ENCODE measurements at regions not wholly inside any gene's neighbourhood (a gene's known extent, or its start where the extent isn't known, plus 50 kb on each side); places are given as distances from the start of the nearest gene placed in this dataset.

DNA sequence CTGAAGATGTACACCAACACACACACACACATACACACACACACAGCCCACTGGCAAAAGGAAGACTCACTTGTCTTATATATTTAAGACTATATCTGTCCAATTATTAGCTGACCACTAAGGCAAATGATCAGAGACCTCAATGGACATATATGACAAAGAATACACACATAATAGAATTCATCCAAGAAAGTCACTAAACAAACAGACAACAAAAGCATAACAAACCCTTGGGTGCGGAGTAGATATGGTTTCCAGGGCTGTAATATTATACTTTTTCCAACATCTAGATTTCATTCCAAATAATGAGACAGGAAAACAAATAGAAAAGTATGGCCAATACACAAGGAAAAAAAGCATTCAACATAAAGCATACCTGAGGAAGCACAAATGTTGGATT is 72.3 kb upstream of the PRICKLE2 start:
- Histone ChIP-seq H2AFZ (ENCODE audit: insufficient read depth, low read depth, low read length, poor library complexity, severe bottlenecking) (no peak overlapping the region), H3K27ac (ENCODE audit: low read depth in 1 of 2, low read length in 2 of 2) (no peak overlapping the region), H3K9me3 (replicated peaks in 1 of 2; ENCODE audit: control insufficient read depth in 1 of 2, insufficient read depth in 1 of 2, low read length in 2 of 2) (peaks cover 0 to 7% of the 10 kb centered on the region in 2 donors), H3K27me3 (ENCODE audit: control insufficient read depth in 2 of 2, insufficient read depth in 2 of 2, low read length in 2 of 2) (no peaks in the 10 kb centered on the region), H3K9ac (ENCODE audit: insufficient read depth, low read length, poor library complexity, severe bottlenecking) (no peak overlapping the region), H3K36me3 (replicated peaks in 1 of 2; ENCODE audit: control insufficient read depth in 1 of 2, insufficient read depth in 2 of 2, low read length in 2 of 2) (no peaks in the 10 kb centered on the region), H3K79me2 (ENCODE audit: insufficient read depth, low read length) (no peaks in the 10 kb centered on the region), H3K4me3 (replicated peaks in 1 of 3; ENCODE audit: low read depth in 2 of 3, low read length in 3 of 3) (no peak overlapping the region), H4K20me1 (ENCODE audit: insufficient read depth, low read length) (no peaks in the 10 kb centered on the region), H3K4me2 (replicated peaks; ENCODE audit: extremely low read depth, low read length, poor library complexity, severe bottlenecking) (no peak overlapping the region), H3K4me1 (ENCODE audit: control insufficient read depth in 1 of 2, insufficient read depth in 2 of 2, low read length in 2 of 2) (no peaks in the 10 kb centered on the region)
- TF ChIP-seq, protein P1, sequence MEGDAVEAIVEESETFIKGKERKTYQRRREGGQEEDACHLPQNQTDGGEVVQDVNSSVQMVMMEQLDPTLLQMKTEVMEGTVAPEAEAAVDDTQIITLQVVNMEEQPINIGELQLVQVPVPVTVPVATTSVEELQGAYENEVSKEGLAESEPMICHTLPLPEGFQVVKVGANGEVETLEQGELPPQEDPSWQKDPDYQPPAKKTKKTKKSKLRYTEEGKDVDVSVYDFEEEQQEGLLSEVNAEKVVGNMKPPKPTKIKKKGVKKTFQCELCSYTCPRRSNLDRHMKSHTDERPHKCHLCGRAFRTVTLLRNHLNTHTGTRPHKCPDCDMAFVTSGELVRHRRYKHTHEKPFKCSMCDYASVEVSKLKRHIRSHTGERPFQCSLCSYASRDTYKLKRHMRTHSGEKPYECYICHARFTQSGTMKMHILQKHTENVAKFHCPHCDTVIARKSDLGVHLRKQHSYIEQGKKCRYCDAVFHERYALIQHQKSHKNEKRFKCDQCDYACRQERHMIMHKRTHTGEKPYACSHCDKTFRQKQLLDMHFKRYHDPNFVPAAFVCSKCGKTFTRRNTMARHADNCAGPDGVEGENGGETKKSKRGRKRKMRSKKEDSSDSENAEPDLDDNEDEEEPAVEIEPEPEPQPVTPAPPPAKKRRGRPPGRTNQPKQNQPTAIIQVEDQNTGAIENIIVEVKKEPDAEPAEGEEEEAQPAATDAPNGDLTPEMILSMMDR (IDR thresholded peaks at IDR 0.05): no peak
- no peaks in the 10 kb centered on the region for H3K4me1 Mint-ChIP-seq
- H3K4me3 Mint-ChIP-seq: no peak overlapping the region
- DNase-seq: no peak
- intact Hi-C loops (cut with micrococcal nuclease): no loop called here
- WGBS (ENCODE audit: insufficient coverage): no CpG with 5 or more reads among the region's 1 CpG
- H3K36me3 Mint-ChIP-seq: no peaks in the 10 kb centered on the region
- H3K9me3 Mint-ChIP-seq: peaks cover 2 to 18% (median 14%) of the 10 kb centered on the region in 7 donors
- no peak overlapping the region for H3K27ac Mint-ChIP-seq
- H3K27me3 Mint-ChIP-seq (ENCODE audit: low read depth in 3 of 3): peaks cover 0 to 2% (median 0%) of the 10 kb centered on the region in 3 donors

DNA sequence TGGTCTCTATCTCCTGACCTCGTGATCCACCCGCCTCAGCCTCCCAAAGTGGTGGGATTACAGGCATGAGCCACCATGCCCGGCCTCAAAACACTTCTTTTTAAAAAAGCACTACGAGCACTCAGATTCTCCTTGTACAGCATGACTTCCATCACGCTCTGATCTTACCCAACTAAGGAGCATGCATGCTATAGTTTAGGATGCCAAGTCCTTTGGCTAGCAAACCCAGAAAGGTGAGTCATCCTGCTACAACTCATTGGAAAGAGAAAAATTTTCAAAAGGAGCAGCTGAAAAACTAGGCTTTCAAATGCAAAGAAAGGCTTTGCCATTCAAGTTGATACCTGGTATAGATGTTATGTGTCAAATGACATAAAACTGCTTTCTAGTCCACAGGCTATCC is 70.3 kb upstream of the PRICKLE2 start:
- peaks cover 2 to 16% (median 13%) of the 10 kb centered on the region in 7 donors for H3K9me3 Mint-ChIP-seq

More for the DNA sequence above, 70.3 kb upstream of the PRICKLE2 start:
- intact Hi-C loops (cut with micrococcal nuclease): no loop called here
- TF ChIP-seq, protein P1 (IDR thresholded peaks at IDR 0.05): no peak
- Mint-ChIP-seq H3K27me3 (ENCODE audit: low read depth in 3 of 3) (peaks cover 0 to 3% (median 2%) of the 10 kb centered on the region in 3 donors), H3K27ac (no peak overlapping the region), H3K4me1 (no peaks in the 10 kb centered on the region), H3K4me3 (no peak overlapping the region), H3K36me3 (no peaks in the 10 kb centered on the region)
- Histone ChIP-seq H2AFZ (ENCODE audit: insufficient read depth, low read depth, low read length, poor library complexity, severe bottlenecking) (no peak overlapping the region), H3K79me2 (ENCODE audit: insufficient read depth, low read length) (no peaks in the 10 kb centered on the region), H3K9me3 (replicated peaks in 1 of 2; ENCODE audit: control insufficient read depth in 1 of 2, insufficient read depth in 1 of 2, low read length in 2 of 2) (peaks cover 0 to 7% of the 10 kb centered on the region in 2 donors), H4K20me1 (ENCODE audit: insufficient read depth, low read length) (no peaks in the 10 kb centered on the region), H3K4me3 (replicated peaks in 1 of 3; ENCODE audit: low read depth in 2 of 3, low read length in 3 of 3) (no peak overlapping the region), H3K27ac (ENCODE audit: low read depth in 1 of 2, low read length in 2 of 2) (no peak overlapping the region), H3K36me3 (replicated peaks in 1 of 2; ENCODE audit: control insufficient read depth in 1 of 2, insufficient read depth in 2 of 2, low read length in 2 of 2) (no peaks in the 10 kb centered on the region), H3K4me2 (replicated peaks; ENCODE audit: extremely low read depth, low read length, poor library complexity, severe bottlenecking) (no peak overlapping the region), H3K4me1 (ENCODE audit: control insufficient read depth in 1 of 2, insufficient read depth in 2 of 2, low read length in 2 of 2) (peaks cover 0 to 7% of the 10 kb centered on the region in 2 donors), H3K27me3 (ENCODE audit: control insufficient read depth in 2 of 2, insufficient read depth in 2 of 2, low read length in 2 of 2) (no peaks in the 10 kb centered on the region), H3K9ac (ENCODE audit: insufficient read depth, low read length, poor library complexity, severe bottlenecking) (no peak overlapping the region)
- DNase-seq: no peak
- WGBS (ENCODE audit: insufficient coverage): 94% methylated on average over 5 of the region's 5 CpGs

Data from CD14-positive monocyte (primary cell).